ENCODE measurements at regions not wholly inside any gene's neighbourhood (a gene's known extent, or its start where the extent isn't known, plus 50 kb on each side); places are given as distances from the start of the nearest gene placed in this dataset.

- TF ChIP-seq POLR2A (IDR thresholded peaks at IDR 0.05): no peak
- TF ChIP-seq CTCF (IDR thresholded peaks at IDR 0.05): no peak
Measured at GRCh38 chr1:5564578-5565257, 427.5 kb downstream of the NPHP4 start.
